ENCODE measurements at regions not wholly inside any gene's neighbourhood (a gene's known extent, or its start where the extent isn't known, plus 50 kb on each side); places are given as distances from the start of the nearest gene placed in this dataset.

GRCh38 chr17:34832376-34832775, 128.9 kb downstream of the CCT6B start:
- no peak for TF ChIP-seq CTCF (IDR thresholded peaks at IDR 0.05)
- DNase-seq = no peak

GRCh38 chr17:34827008-34827407, 134.3 kb downstream of the CCT6B start:
- Mint-ChIP-seq H3K27ac (no peak overlapping the region), H3K36me3 (ENCODE audit: low read depth) (no peaks in the 10 kb centered on the region), H3K4me3 (no peak overlapping the region), H3K9me3 (no peaks in the 10 kb centered on the region), H3K4me1 (ENCODE audit: low read depth) (no peaks in the 10 kb centered on the region), H3K27me3 (peaks cover 3% of the 10 kb centered on the region)
- TF ChIP-seq CTCF (IDR thresholded peaks at IDR 0.05) = no peak
- intact Hi-C loops (cut with micrococcal nuclease) = no loop called here
- DNase-seq (no peak), ATAC-seq (no peak)
- ChIA-PET CTCF (interaction anchor here (1.1 kb wide), 1 partner anchor 249 kb away, joined by 3 read pairs; no protein-coding TSS in a partner anchor), POLR2A (no interaction called here)

More at GRCh38 chr17:34832376-34832775, 128.9 kb downstream of the CCT6B start:
- intact Hi-C loops (cut with micrococcal nuclease) = no loop called here
- no peak for ATAC-seq
- Mint-ChIP-seq H3K4me1 (ENCODE audit: low read depth) (no peaks in the 10 kb centered on the region), H3K4me3 (no peak overlapping the region), H3K27ac (no peak overlapping the region), H3K9me3 (no peaks in the 10 kb centered on the region), H3K36me3 (ENCODE audit: low read depth) (no peaks in the 10 kb centered on the region), H3K27me3 (peaks cover 6% of the 10 kb centered on the region)
- ChIA-PET POLR2A (no interaction called here), CTCF (no interaction called here)

- DNase-seq = no peak
- no peak for TF ChIP-seq CTCF (IDR thresholded peaks at IDR 0.05)
- no peak for ATAC-seq
- H3K9me3 Mint-ChIP-seq = no peaks in the 10 kb centered on the region
- no peak overlapping the region for H3K27ac Mint-ChIP-seq
- POLR2A ChIA-PET = no interaction called here
- CTCF ChIA-PET = no interaction called here
- H3K4me1 Mint-ChIP-seq (ENCODE audit: low read depth) = no peaks in the 10 kb centered on the region
- no peak overlapping the region for H3K4me3 Mint-ChIP-seq
- H3K27me3 Mint-ChIP-seq = peaks cover 3% of the 10 kb centered on the region
- H3K36me3 Mint-ChIP-seq (ENCODE audit: low read depth) = no peaks in the 10 kb centered on the region
- intact Hi-C loops (cut with micrococcal nuclease) = no loop called here
These were observed 134.9 kb downstream of the CCT6B start for GRCh38 chr17:34826332-34826731.

GRCh38 chr17:34825884-34826283, 135.4 kb downstream of the CCT6B start:
- ATAC-seq = no peak
- POLR2A ChIA-PET = no interaction called here
- peaks cover 3% of the 10 kb centered on the region for H3K27me3 Mint-ChIP-seq
- no peak for DNase-seq
- H3K27ac Mint-ChIP-seq = no peak overlapping the region
- intact Hi-C loops (cut with micrococcal nuclease) = no loop called here
- TF ChIP-seq CTCF (IDR thresholded peaks at IDR 0.05) = no peak
- CTCF ChIA-PET = no interaction called here
- H3K36me3 Mint-ChIP-seq (ENCODE audit: low read depth) = no peaks in the 10 kb centered on the region
- no peaks in the 10 kb centered on the region for H3K4me1 Mint-ChIP-seq (ENCODE audit: low read depth)
- no peaks in the 10 kb centered on the region for H3K9me3 Mint-ChIP-seq
- no peak overlapping the region for H3K4me3 Mint-ChIP-seq

- CTCF ChIA-PET = no interaction called here
- ATAC-seq = no peak
- intact Hi-C loops (cut with micrococcal nuclease) = no loop called here
- Mint-ChIP-seq H3K4me1 (ENCODE audit: low read depth) (no peaks in the 10 kb centered on the region), H3K27me3 (peaks cover 3% of the 10 kb centered on the region), H3K9me3 (no peaks in the 10 kb centered on the region), H3K4me3 (no peak overlapping the region), H3K36me3 (ENCODE audit: low read depth) (no peaks in the 10 kb centered on the region), H3K27ac (no peak overlapping the region)
- POLR2A ChIA-PET = no interaction called here
- DNase-seq = no peak
- no peak for TF ChIP-seq CTCF (IDR thresholded peaks at IDR 0.05)
These were observed 136.2 kb downstream of the CCT6B start for GRCh38 chr17:34825102-34825501.
